ENCODE measurements at regions not wholly inside any gene's neighbourhood (a gene's known extent, or its start where the extent isn't known, plus 50 kb on each side); places are given as distances from the start of the nearest gene placed in this dataset.

DNA sequence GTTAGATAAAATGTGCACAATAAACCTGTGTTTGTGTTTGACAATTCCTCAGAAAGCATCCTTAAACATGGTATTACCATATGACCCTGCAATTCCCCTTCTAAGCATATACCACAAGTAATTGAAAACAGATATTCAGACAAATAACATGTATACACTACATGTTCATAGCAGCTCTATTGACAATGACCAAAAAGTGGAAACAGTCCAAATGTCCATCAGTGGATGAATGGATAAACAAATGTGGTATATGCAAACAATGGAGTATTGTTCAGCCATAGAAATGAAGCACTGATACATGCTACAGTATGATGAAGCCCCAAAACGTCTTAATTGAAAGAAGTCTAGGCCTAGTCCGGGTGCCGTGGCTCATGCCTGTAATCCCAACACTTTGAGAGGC, 280.1 kb downstream of the OTUD1 start:
- H4K20me1 ChIP-seq, result no peaks in the 10 kb centered on the region
- H3K27ac ChIP-seq, result no peak overlapping the region
- no peak overlapping the region for H3K4me2 ChIP-seq
- no peak overlapping the region for H3K9ac ChIP-seq
- no peaks in the 10 kb centered on the region for H3K4me1 ChIP-seq
- no peak for TF ChIP-seq Cebpa-rat (IDR thresholded peaks at IDR 0.05)
- no peaks in the 10 kb centered on the region for H3K27me3 ChIP-seq
- H3K4me3 ChIP-seq, result no peak overlapping the region
- no peaks in the 10 kb centered on the region for H3K36me3 ChIP-seq
- H3K9me3 ChIP-seq, result no peaks in the 10 kb centered on the region

GRCh38 chr10:23723796-23724195, 284.9 kb downstream of the OTUD1 start:
- no peaks in the 10 kb centered on the region for H4K20me1 ChIP-seq
- H3K27ac ChIP-seq, result no peak overlapping the region
- H3K4me2 ChIP-seq, result no peak overlapping the region
- H3K9me3 ChIP-seq, result peaks cover 10% of the 10 kb centered on the region
- no peak overlapping the region for H3K9ac ChIP-seq
- H3K36me3 ChIP-seq, result no peaks in the 10 kb centered on the region
- H3K4me3 ChIP-seq, result no peak overlapping the region
- TF ChIP-seq Cebpa-rat (IDR thresholded peaks at IDR 0.05), result no peak
- no peaks in the 10 kb centered on the region for H3K27me3 ChIP-seq
- H3K4me1 ChIP-seq, result no peaks in the 10 kb centered on the region

GRCh38 chr10:23725548-23725947, 286.7 kb downstream of the OTUD1 start:
- no peak overlapping the region for H3K4me2 ChIP-seq

GRCh38 chr10:23742368-23742767, 303.5 kb downstream of the OTUD1 start:
- no peak overlapping the region for H3K9ac ChIP-seq
- no peak overlapping the region for H3K27ac ChIP-seq
- H3K9me3 ChIP-seq, result no peaks in the 10 kb centered on the region
- no peaks in the 10 kb centered on the region for H3K27me3 ChIP-seq
- no peak for TF ChIP-seq Cebpa-rat (IDR thresholded peaks at IDR 0.05)
- no peaks in the 10 kb centered on the region for H4K20me1 ChIP-seq
- H3K36me3 ChIP-seq, result no peaks in the 10 kb centered on the region
- H3K4me2 ChIP-seq, result peak overlapping the region; percentile 12; the same call in 1 of the 2 replicates
- H3K4me3 ChIP-seq, result no peak overlapping the region
- H3K4me1 ChIP-seq, result peaks cover 8% of the 10 kb centered on the region; the same call in 1 of the 2 replicates

More at GRCh38 chr10:23725548-23725947, 286.7 kb downstream of the OTUD1 start:
- Histone ChIP-seq H3K4me1 (no peaks in the 10 kb centered on the region), H3K9me3 (peaks cover 15% of the 10 kb centered on the region), H4K20me1 (no peaks in the 10 kb centered on the region), H3K9ac (no peak overlapping the region), H3K27me3 (no peaks in the 10 kb centered on the region), H3K36me3 (no peaks in the 10 kb centered on the region), H3K4me3 (no peak overlapping the region), H3K27ac (no peak overlapping the region)
- TF ChIP-seq Cebpa-rat (IDR thresholded peaks at IDR 0.05), result no peak

DNA sequence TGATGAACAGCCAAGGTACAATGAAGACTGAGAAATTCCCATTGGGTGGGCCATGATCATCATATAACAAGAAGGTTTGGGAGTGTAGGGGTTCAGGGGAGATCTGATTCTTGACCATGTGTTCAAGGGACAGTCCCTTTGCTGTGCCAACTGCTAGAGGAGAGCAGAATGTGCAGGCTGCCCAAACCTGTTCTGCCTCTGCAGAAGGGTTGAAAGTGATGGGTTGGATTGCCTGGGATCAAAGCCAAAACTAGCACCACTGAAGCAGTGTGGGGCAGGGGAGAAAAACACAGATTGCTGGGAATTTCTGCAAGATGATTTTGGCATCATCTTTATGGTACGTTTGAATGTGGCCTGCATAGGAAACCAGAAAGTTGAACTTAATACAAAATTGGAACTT, 303.9 kb downstream of the OTUD1 start:
- no peaks in the 10 kb centered on the region for H3K27me3 ChIP-seq
- no peaks in the 10 kb centered on the region for H3K36me3 ChIP-seq
- no peaks in the 10 kb centered on the region for H4K20me1 ChIP-seq
- H3K9me3 ChIP-seq, result no peaks in the 10 kb centered on the region
- no peak for TF ChIP-seq Cebpa-rat (IDR thresholded peaks at IDR 0.05)
- H3K4me1 ChIP-seq, result peaks cover 8% of the 10 kb centered on the region; the same call in 1 of the 2 replicates
- H3K27ac ChIP-seq, result no peak overlapping the region
- no peak overlapping the region for H3K4me3 ChIP-seq
- H3K4me2 ChIP-seq, result 0 out of 2 replicates have a peak overlapping the region, but pooled peaks have one; percentile 12
- H3K9ac ChIP-seq, result no peak overlapping the region

DNA sequence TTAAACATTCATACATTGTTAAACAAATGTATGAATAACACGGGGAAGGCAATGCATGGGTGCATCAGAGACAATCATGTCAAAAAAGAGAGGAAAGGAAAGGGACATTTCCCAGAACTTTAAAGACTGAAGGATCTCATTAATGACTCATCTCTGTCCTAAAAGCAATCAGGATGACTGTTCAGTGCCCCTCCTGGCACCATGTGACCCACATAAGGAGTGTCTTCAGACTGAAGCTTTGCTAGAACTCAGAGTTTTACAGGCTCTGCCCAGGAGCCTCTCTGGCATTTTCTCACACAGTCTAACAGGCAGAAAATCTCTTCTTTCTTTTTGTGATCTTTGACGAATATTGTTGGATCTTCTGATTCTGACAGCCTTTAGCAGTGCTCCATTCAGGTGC, 315.3 kb downstream of the OTUD1 start:
- H3K27me3 ChIP-seq, result no peaks in the 10 kb centered on the region
- no peak overlapping the region for H3K4me2 ChIP-seq
- no peaks in the 10 kb centered on the region for H3K36me3 ChIP-seq
- no peaks in the 10 kb centered on the region for H3K4me1 ChIP-seq
- no peak for TF ChIP-seq Cebpa-rat (IDR thresholded peaks at IDR 0.05)
- H3K9me3 ChIP-seq, result no peaks in the 10 kb centered on the region
- H3K27ac ChIP-seq, result no peak overlapping the region
- H3K4me3 ChIP-seq, result no peak overlapping the region
- H3K9ac ChIP-seq, result no peak overlapping the region
- H4K20me1 ChIP-seq, result no peaks in the 10 kb centered on the region

GRCh38 chr10:23754941-23755340, 316.1 kb downstream of the OTUD1 start:
- TF ChIP-seq Cebpa-rat (IDR thresholded peaks at IDR 0.05), result no peak
- Histone ChIP-seq H3K9me3 (no peaks in the 10 kb centered on the region), H3K36me3 (no peaks in the 10 kb centered on the region), H3K27me3 (no peaks in the 10 kb centered on the region), H3K4me3 (no peak overlapping the region), H3K9ac (no peak overlapping the region), H3K4me1 (no peaks in the 10 kb centered on the region), H3K27ac (no peak overlapping the region), H3K4me2 (no peak overlapping the region), H4K20me1 (no peaks in the 10 kb centered on the region)

DNA sequence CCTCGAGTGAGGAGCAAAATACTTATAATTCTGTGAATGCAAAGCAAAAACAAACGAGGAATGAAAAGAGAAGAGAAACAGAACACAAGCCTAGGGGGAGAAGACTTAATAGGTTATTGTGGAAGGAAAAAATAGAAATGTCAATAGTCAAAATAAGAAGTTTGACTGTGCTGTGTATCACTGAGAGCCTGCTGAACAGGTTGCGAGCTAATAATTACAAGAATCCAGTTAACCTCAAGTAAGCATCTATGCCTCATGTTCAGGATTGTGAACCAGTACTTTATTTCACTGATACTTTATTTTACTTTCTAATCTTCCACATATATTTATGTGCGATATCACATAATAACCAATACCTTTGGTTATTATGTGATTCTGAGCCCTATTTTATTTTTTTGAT, 316.7 kb downstream of the OTUD1 start:
- Histone ChIP-seq H4K20me1 (no peaks in the 10 kb centered on the region), H3K27me3 (no peaks in the 10 kb centered on the region), H3K27ac (no peak overlapping the region), H3K9me3 (no peaks in the 10 kb centered on the region), H3K36me3 (no peaks in the 10 kb centered on the region), H3K4me3 (no peak overlapping the region), H3K4me2 (no peak overlapping the region), H3K9ac (no peak overlapping the region), H3K4me1 (no peaks in the 10 kb centered on the region)
- TF ChIP-seq Cebpa-rat (IDR thresholded peaks at IDR 0.05), result no peak

GRCh38 chr10:23768281-23768680, 329.4 kb downstream of the OTUD1 start:
- Histone ChIP-seq H4K20me1 (no peaks in the 10 kb centered on the region), H3K27me3 (no peaks in the 10 kb centered on the region), H3K4me3 (no peak overlapping the region), H3K27ac (no peak overlapping the region), H3K4me1 (no peaks in the 10 kb centered on the region; the same call in 1 of the 2 replicates), H3K9me3 (peaks cover 3% of the 10 kb centered on the region; the same call in 1 of the 2 replicates), H3K36me3 (no peaks in the 10 kb centered on the region), H3K9ac (no peak overlapping the region), H3K4me2 (no peak overlapping the region)
- TF ChIP-seq Cebpa-rat (IDR thresholded peaks at IDR 0.05), result no peak

DNA sequence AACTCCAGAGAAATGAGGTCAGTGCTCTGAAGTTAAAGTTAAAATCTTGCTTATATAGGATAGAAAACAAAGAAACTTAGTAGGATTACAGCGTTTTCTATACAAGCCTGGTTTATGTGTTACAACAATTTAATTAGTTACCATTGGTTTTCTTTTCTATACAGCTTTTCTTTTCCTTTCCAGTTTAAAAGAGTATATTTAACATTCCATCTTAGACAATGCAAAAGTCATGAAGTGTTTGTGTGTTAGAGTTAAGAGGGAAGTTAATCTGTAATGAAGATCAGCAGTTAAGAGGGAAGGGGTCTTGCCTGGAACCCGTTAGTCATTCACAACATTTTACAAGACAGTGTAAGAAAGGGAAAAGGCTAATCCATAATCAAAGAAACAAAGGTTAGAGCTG, 338.3 kb downstream of the OTUD1 start:
- H3K36me3 ChIP-seq, result no peaks in the 10 kb centered on the region
- H3K4me2 ChIP-seq, result no peak overlapping the region
- no peak overlapping the region for H3K9ac ChIP-seq
- no peak for TF ChIP-seq Cebpa-rat (IDR thresholded peaks at IDR 0.05)
- H3K27ac ChIP-seq, result no peak overlapping the region
- no peak overlapping the region for H3K4me3 ChIP-seq
- no peaks in the 10 kb centered on the region for H3K27me3 ChIP-seq
- H3K9me3 ChIP-seq, result no peaks in the 10 kb centered on the region
- H4K20me1 ChIP-seq, result no peaks in the 10 kb centered on the region
- no peaks in the 10 kb centered on the region for H3K4me1 ChIP-seq

GRCh38 chr10:23779301-23779700, 340.4 kb downstream of the OTUD1 start:
- no peak overlapping the region for H3K9ac ChIP-seq
- H3K36me3 ChIP-seq, result no peaks in the 10 kb centered on the region
- no peaks in the 10 kb centered on the region for H3K4me1 ChIP-seq
- no peaks in the 10 kb centered on the region for H3K27me3 ChIP-seq
- no peak overlapping the region for H3K27ac ChIP-seq
- H3K9me3 ChIP-seq, result no peaks in the 10 kb centered on the region
- TF ChIP-seq Cebpa-rat (IDR thresholded peaks at IDR 0.05), result no peak
- no peaks in the 10 kb centered on the region for H4K20me1 ChIP-seq
- H3K4me2 ChIP-seq, result no peak overlapping the region
- H3K4me3 ChIP-seq, result no peak overlapping the region
